K562 (cell line): ENCODE measurements at regions not wholly inside any gene's neighbourhood (a gene's known extent, or its start where the extent isn't known, plus 50 kb on each side); places are given as distances from the start of the nearest gene placed in this dataset.

ENCODE experiments used
- ATAC-seq: fragments of 200-7000 bp; cut with Tn5 transposase; 3 replicates; pipeline ENCODE4 v1.9.1; 2020; ENCODE audit warnings: moderate library complexity
- BruUV-seq: library from RNA; stranded (reverse); fragments of 400-500 nt; replicated peaks from 2 replicates; lab custom pipeline; 2021; lab: Mats Ljungman, UMichigan
- CTCF ChIA-PET: fragments of 300-600 bp; formaldehyde crosslinking; extraction: SDS; loops from one replicate; lab custom pipeline; 2021; ENCODE audit warnings: low intra/inter-chr PET ratio; lab: Yijun Ruan, JAX
- POLR2A ChIA-PET: fragments of 300-600, 350-650 bp; sonication (Branson Sonifier 250); formaldehyde crosslinking; extraction: SDS; loops from one replicate; lab custom pipeline; 2021; ENCODE audit warnings: antibody characterized with exemption, inconsistent platforms; lab: Yijun Ruan, JAX
- DNase-seq, 4 experiments: peaks; one replicate each; pipeline versions ENCODE4 v3.0.0 to v3.0.0-alpha.2; 2011 to 2018; ENCODE audit warnings: low spot score in 3 of 4, mixed read lengths in 3 of 4; ENCODE audit errors: extremely low read depth in 1 of 4
- FAIRE-seq: peaks from 2 replicates; lab custom pipeline; 2011; peaks lifted over from hg19 to GRCh38; lab: Jason Lieb, UNC
- H2AFZ ChIP-seq: 2 replicates; pipeline ENCODE4 v1.6.0; 2011; ENCODE audit warnings: low read depth, low read length, control low read depth, inconsistent platforms
- H3K27ac ChIP-seq: fragments of 200-600 bp; 3 replicates; pipeline ENCODE4 v1.8.0; 2011; ENCODE audit warnings: low read depth, mild to moderate bottlenecking, control low read depth, inconsistent platforms, low read length, moderate library complexity, mixed read lengths; ENCODE audit errors: extremely low read depth
- H3K27me3 ChIP-seq, 2 experiments: fragments of 300-600 bp in 1 of 2; 2 replicates in 1 of 2; 3 replicates in 1 of 2; pipeline versions ENCODE4 v1.6.0 to v1.8.0; 2011; ENCODE audit warnings: inconsistent platforms in 2 of 2, low read length in 2 of 2, mild to moderate bottlenecking in 1 of 2, mixed read lengths in 1 of 2, moderate library complexity in 1 of 2; ENCODE audit not compliant: control insufficient read depth in 2 of 2, insufficient read depth in 2 of 2
- H3K36me3 ChIP-seq: fragments of 300-600 bp; 3 replicates; pipeline ENCODE4 v1.8.0; 2011; ENCODE audit warnings: mild to moderate bottlenecking, low read length, inconsistent platforms; ENCODE audit not compliant: control insufficient read depth, insufficient read depth
- H3K4me1 ChIP-seq, 2 experiments: fragments of 200-600 bp in 1 of 2; replicated peaks in 1 of 2; 2 replicates in 1 of 2; 3 replicates in 1 of 2; pipeline versions ENCODE4 v1.5.1 to v1.8.0; 2011; ENCODE audit warnings: inconsistent platforms in 2 of 2, low read length in 2 of 2, mild to moderate bottlenecking in 1 of 2, mixed read lengths in 1 of 2, moderate library complexity in 1 of 2; ENCODE audit not compliant: control insufficient read depth in 2 of 2, insufficient read depth in 2 of 2
- H3K4me2 ChIP-seq: 2 replicates; pipeline ENCODE4 v1.6.1; 2011; ENCODE audit warnings: low read length, control low read depth, inconsistent platforms, mixed read lengths; ENCODE audit not compliant: insufficient read depth
- H3K4me3 ChIP-seq: fragments of 200-600 bp; sonication (generic), shearing (Covaris generic); 2 replicates; pipeline ENCODE4 v1.5.1; 2016; ENCODE audit warnings: control low read depth, inconsistent platforms
- H3K79me2 ChIP-seq: fragments of 200-600 bp; 3 replicates; pipeline ENCODE4 v1.8.0; 2011; ENCODE audit warnings: low read length, inconsistent platforms; ENCODE audit not compliant: control insufficient read depth, insufficient read depth
- H3K9ac ChIP-seq, 2 experiments: 2 replicates each; pipeline versions ENCODE4 v1.6.0 to v1.6.1; 2011; ENCODE audit warnings: low read depth in 2 of 2, low read length in 2 of 2, control low read depth in 1 of 2, inconsistent platforms in 1 of 2, mild to moderate bottlenecking in 1 of 2, mixed read lengths in 1 of 2; ENCODE audit not compliant: insufficient read depth in 1 of 2
- H3K9me1 ChIP-seq: one replicate; pipeline ENCODE4 v1.6.0; 2011; ENCODE audit warnings: inconsistent platforms, mild to moderate bottlenecking, low read length, moderate library complexity; ENCODE audit not compliant: control insufficient read depth, insufficient read depth
- H3K9me3 ChIP-seq: replicated peaks from 2 replicates; pipeline ENCODE4 v1.5.1; 2011; ENCODE audit warnings: low read depth, low read length, inconsistent platforms; ENCODE audit not compliant: control insufficient read depth, insufficient read depth
- H4K20me1 ChIP-seq: replicated peaks from 2 replicates; pipeline ENCODE4 v1.6.1; 2011; ENCODE audit warnings: low read length, inconsistent platforms, mixed read lengths; ENCODE audit not compliant: control insufficient read depth, insufficient read depth
- GABPB2 ChIP-seq: fragments of 250-450 bp; sonication (Bioruptor Pico); conservative IDR thresholded peaks from 2 replicates; pipeline ENCODE4 v1.5.1; 2021; ENCODE audit warnings: mild to moderate bottlenecking
- KLF1 ChIP-seq: fragments of 450-650 bp; IDR thresholded peaks from 2 replicates; pipeline ENCODE4 v1.6.1; 2016; ENCODE audit warnings: missing genetic modification characterization, missing compliant biosample characterization
- NCOA2 ChIP-seq, 2 experiments: fragments of 450-650 bp; IDR thresholded peaks; 2 replicates each; pipeline ENCODE4 v1.6.1; 2018; ENCODE audit warnings: mild to moderate bottlenecking in 2 of 2, moderate library complexity in 1 of 2; ENCODE audit not compliant: partially characterized antibody in 2 of 2
- NFIC ChIP-seq: fragments of 450-650 bp; IDR thresholded peaks from 2 replicates; pipeline ENCODE4 v1.6.1; 2017; ENCODE audit warnings: mild to moderate bottlenecking, inconsistent platforms
- OTX1 ChIP-seq: fragments of 450-650 bp; formaldehyde crosslinking; IDR thresholded peaks from 2 replicates; pipeline ENCODE4 v1.4.0; 2022; ENCODE audit warnings: mild to moderate bottlenecking
- RBM17 ChIP-seq: fragments of 200-400 bp; formaldehyde crosslinking; IDR thresholded peaks from 2 replicates; pipeline ENCODE4 v1.6.1; 2017; ENCODE audit warnings: low read depth, mild to moderate bottlenecking, low read length, borderline replicate concordance
- ZNF124 ChIP-seq: sonication (generic); formaldehyde crosslinking; IDR thresholded peaks from 2 replicates; pipeline ENCODE4 v1.8.1; 2022; ENCODE audit warnings: missing genetic modification reagents
- WGBS: fragments of 100-300 bp; shearing (Covaris generic); methylation state at CpG from one replicate; pipeline ENCODE4 v1.1.6; 2016; ENCODE audit warnings: low coverage, mixed read lengths; ENCODE audit not compliant: insufficient coverage; ENCODE audit errors: missing lambda C conversion rate; 5-methylcytosine and 5-hydroxymethylcytosine counted together
- in situ Hi-C: fragments of 300-500 bp; cut with MboI; formaldehyde crosslinking; loops from 4 replicates; pipeline ENCODE4 v1.15.0; 2018; ENCODE audit warnings: inconsistent platforms, mixed read lengths
- intact Hi-C: fragments of 100-400 bp; cut with micrococcal nuclease; formaldehyde crosslinking; loops from 2 replicates; pipeline ENCODE4 v1.14.2; 2022
- TF ChIP-seq, protein P1 (sequence below), 2 experiments: fragments of 450-650 bp; conservative IDR thresholded peaks; 2 replicates each; pipeline ENCODE4 v1.6.1; 2017; ENCODE audit warnings: mild to moderate bottlenecking in 2 of 2, moderate library complexity in 2 of 2
- TF ChIP-seq, protein P2 (sequence below): fragments of 250-450 bp; sonication (Bioruptor Pico); IDR thresholded peaks from 2 replicates; pipeline ENCODE4 v1.4.0; 2020; ENCODE audit warnings: mild to moderate bottlenecking, moderate library complexity
- TF ChIP-seq, protein P3 (sequence below): IDR thresholded peaks from 2 replicates; pipeline ENCODE4 v1.6.1; 2014; ENCODE audit warnings: antibody characterized with exemption
- TF ChIP-seq, protein P4 (sequence below), 3 experiments: fragments of 200-800 bp in 1 of 3; sonication (Bioruptor generic) in 1 of 3; sonication (generic) in 1 of 3; formaldehyde crosslinking in 1 of 3; IDR thresholded peaks; 2 replicates each; pipeline versions ENCODE4 v1.6.1 to v1.8.0; 2016 to 2022; ENCODE audit warnings: mild to moderate bottlenecking in 2 of 3, missing compliant biosample characterization in 2 of 3, missing genetic modification characterization in 2 of 3, missing genetic modification reagents in 1 of 3
- TF ChIP-seq, protein P5 (sequence below): IDR thresholded peaks from 2 replicates; pipeline ENCODE4 v1.6.1; 2016; ENCODE audit warnings: missing genetic modification characterization, missing compliant biosample characterization

DNA sequence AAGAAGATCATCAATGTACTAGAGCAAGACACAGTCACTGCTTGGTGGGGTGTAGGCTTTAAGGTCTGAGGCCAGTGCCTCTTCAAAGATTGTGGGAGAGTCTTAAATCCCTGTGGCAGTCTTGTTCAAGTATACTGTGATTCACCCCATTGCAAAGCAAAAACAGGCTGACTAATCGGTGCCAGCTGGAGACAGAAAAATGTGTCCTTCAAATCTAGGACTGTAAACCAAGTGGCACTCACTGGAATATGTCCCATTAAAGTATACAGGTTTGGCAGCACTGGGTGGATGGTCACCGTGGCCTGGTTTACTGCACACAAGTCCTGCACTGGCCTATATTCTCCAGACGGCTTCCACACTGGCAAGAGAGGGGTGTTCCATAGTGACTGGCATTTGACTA is 1315.3 kb downstream of the TMEM121 start:
- no peaks in the 10 kb centered on the region for H3K9me3 ChIP-seq
- H3K27ac ChIP-seq: no peak overlapping the region
- H3K36me3 ChIP-seq: no peaks in the 10 kb centered on the region
- no peak overlapping the region for H3K4me2 ChIP-seq
- ChIA-PET CTCF (no interaction called here), POLR2A (no interaction called here)
- WGBS: 0% methylated on average over 3 of the region's 3 CpGs
- ATAC-seq (no peak), DNase-seq (no peak), FAIRE-seq (no peak)
- H3K4me1 ChIP-seq: peaks cover 0 to 7% of the 10 kb centered on the region in 2 experiments; a peak in 2 of 5 replicates
- no peak overlapping the region for H3K4me3 ChIP-seq
- in situ Hi-C loops (no loop called here), intact Hi-C loops (no loop called here)
- no peaks in the 10 kb centered on the region for H3K9me1 ChIP-seq
- no peak overlapping the region for H3K9ac ChIP-seq
- no TSS peak for BruUV-seq
- H3K79me2 ChIP-seq: no peaks in the 10 kb centered on the region
- H2AFZ ChIP-seq: no peak overlapping the region
- H4K20me1 ChIP-seq: no peaks in the 10 kb centered on the region
- H3K27me3 ChIP-seq: no peaks in the 10 kb centered on the region; a peak in 1 of 5 replicates
- no peak for TF ChIP-seq OTX1 (CRISPR knock-in tag)
- TF ChIP-seq ZNF124: no peak
- no peak for TF ChIP-seq KLF1 (tag)
- no peak for TF ChIP-seq GABPB2 (CRISPR knock-in tag)
- no peak for TF ChIP-seq RBM17
- no peak for TF ChIP-seq NFIC
- TF ChIP-seq, protein P1, sequence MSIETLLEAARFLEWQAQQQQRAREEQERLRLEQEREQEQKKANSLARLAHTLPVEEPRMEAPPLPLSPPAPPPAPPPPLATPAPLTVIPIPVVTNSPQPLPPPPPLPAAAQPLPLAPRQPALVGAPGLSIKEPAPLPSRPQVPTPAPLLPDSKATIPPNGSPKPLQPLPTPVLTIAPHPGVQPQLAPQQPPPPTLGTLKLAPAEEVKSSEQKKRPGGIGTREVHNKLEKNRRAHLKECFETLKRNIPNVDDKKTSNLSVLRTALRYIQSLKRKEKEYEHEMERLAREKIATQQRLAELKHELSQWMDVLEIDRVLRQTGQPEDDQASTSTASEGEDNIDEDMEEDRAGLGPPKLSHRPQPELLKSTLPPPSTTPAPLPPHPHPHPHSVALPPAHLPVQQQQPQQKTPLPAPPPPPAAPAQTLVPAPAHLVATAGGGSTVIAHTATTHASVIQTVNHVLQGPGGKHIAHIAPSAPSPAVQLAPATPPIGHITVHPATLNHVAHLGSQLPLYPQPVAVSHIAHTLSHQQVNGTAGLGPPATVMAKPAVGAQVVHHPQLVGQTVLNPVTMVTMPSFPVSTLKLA (conservative IDR thresholded peaks at IDR 0.05): no peak
- TF ChIP-seq, protein P2, sequence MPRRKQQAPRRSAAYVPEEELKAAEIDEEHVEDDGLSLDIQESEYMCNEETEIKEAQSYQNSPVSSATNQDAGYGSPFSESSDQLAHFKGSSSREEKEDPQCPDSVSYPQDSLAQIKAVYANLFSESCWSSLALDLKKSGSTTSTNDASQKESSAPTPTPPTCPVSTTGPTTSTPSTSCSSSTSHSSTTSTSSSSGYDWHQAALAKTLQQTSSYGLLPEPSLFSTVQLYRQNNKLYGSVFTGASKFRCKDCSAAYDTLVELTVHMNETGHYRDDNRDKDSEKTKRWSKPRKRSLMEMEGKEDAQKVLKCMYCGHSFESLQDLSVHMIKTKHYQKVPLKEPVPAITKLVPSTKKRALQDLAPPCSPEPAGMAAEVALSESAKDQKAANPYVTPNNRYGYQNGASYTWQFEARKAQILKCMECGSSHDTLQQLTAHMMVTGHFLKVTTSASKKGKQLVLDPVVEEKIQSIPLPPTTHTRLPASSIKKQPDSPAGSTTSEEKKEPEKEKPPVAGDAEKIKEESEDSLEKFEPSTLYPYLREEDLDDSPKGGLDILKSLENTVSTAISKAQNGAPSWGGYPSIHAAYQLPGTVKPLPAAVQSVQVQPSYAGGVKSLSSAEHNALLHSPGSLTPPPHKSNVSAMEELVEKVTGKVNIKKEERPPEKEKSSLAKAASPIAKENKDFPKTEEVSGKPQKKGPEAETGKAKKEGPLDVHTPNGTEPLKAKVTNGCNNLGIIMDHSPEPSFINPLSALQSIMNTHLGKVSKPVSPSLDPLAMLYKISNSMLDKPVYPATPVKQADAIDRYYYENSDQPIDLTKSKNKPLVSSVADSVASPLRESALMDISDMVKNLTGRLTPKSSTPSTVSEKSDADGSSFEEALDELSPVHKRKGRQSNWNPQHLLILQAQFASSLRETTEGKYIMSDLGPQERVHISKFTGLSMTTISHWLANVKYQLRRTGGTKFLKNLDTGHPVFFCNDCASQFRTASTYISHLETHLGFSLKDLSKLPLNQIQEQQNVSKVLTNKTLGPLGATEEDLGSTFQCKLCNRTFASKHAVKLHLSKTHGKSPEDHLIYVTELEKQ (CRISPR knock-in tag): no peak
- TF ChIP-seq, protein P3, sequence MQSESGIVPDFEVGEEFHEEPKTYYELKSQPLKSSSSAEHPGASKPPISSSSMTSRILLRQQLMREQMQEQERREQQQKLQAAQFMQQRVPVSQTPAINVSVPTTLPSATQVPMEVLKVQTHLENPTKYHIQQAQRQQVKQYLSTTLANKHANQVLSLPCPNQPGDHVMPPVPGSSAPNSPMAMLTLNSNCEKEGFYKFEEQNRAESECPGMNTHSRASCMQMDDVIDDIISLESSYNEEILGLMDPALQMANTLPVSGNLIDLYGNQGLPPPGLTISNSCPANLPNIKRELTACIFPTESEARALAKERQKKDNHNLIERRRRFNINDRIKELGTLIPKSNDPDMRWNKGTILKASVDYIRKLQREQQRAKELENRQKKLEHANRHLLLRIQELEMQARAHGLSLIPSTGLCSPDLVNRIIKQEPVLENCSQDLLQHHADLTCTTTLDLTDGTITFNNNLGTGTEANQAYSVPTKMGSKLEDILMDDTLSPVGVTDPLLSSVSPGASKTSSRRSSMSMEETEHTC: no peak
- TF ChIP-seq, protein P4, sequence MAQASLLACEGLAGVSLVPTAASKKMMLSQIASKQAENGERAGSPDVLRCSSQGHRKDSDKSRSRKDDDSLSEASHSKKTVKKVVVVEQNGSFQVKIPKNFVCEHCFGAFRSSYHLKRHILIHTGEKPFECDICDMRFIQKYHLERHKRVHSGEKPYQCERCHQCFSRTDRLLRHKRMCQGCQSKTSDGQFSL (CRISPR knock-in tag; IDR thresholded peaks at IDR 0.05): no peak
- TF ChIP-seq, protein P4 (tag; IDR thresholded peaks at IDR 0.05): no peak
- no peak for TF ChIP-seq NCOA2 (IDR thresholded peaks at IDR 0.05; ENCODE audit: partially characterized antibody in 2 of 2)
- TF ChIP-seq, protein P5, sequence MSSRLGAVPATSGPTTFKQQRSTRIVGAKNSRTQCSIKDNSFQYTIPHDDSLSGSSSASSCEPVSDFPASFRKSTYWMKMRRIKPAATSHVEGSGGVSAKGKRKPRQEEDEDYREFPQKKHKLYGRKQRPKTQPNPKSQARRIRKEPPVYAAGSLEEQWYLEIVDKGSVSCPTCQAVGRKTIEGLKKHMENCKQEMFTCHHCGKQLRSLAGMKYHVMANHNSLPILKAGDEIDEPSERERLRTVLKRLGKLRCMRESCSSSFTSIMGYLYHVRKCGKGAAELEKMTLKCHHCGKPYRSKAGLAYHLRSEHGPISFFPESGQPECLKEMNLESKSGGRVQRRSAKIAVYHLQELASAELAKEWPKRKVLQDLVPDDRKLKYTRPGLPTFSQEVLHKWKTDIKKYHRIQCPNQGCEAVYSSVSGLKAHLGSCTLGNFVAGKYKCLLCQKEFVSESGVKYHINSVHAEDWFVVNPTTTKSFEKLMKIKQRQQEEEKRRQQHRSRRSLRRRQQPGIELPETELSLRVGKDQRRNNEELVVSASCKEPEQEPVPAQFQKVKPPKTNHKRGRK (tag): no peak
